OCI-LY3 (cell line): ENCODE measurements at regions not wholly inside any gene's neighbourhood (a gene's known extent, or its start where the extent isn't known, plus 50 kb on each side); places are given as distances from the start of the nearest gene placed in this dataset.

Source experiments
- H2AFZ ChIP-seq: fragments of 200-600, 300-600 bp; shearing (Covaris generic); 2 replicates; pipeline ENCODE4 v1.6.0; 2014; ENCODE audit warnings: antibody characterized with exemption, low read depth, low read length
- H3K27ac ChIP-seq: fragments of 200-600, 300-600 bp; sonication (generic); 2 replicates; pipeline ENCODE4 v1.5.1; 2014; ENCODE audit warnings: mild to moderate bottlenecking, low read length, moderate library complexity, mixed read lengths
- H3K27me3 ChIP-seq: fragments of 200-600, 300-600 bp; sonication (generic); 2 replicates; pipeline ENCODE4 v1.6.1; 2014; ENCODE audit warnings: low read depth, low read length, mixed read lengths
- H3K36me3 ChIP-seq: fragments of 200-600, 300-600 bp; sonication (generic); replicated peaks from 2 replicates; pipeline ENCODE3; 2014; ENCODE audit warnings: low read depth, low read length, mixed read lengths
- H3K4me1 ChIP-seq: fragments of 300-600, 200-600 bp; sonication (generic); 2 replicates; pipeline ENCODE4 v1.6.1; 2014; ENCODE audit warnings: low read length, mixed read lengths
- H3K4me2 ChIP-seq: fragments of 200-600, 300-600 bp; sonication (generic); 2 replicates; pipeline ENCODE4 v1.6.1; 2014; ENCODE audit warnings: low read length, mixed read lengths
- H3K4me3 ChIP-seq: fragments of 300-600, 200-600 bp; sonication (generic); 2 replicates; pipeline ENCODE4 v1.5.1; 2014; ENCODE audit warnings: antibody characterized with exemption, mild to moderate bottlenecking, low read length, moderate library complexity
- H3K79me2 ChIP-seq: fragments of 300-600, 200-600 bp; shearing (Covaris generic); 2 replicates; pipeline ENCODE4 v1.6.1; 2014; ENCODE audit warnings: mild to moderate bottlenecking, low read length, mixed read lengths
- H3K9ac ChIP-seq: fragments of 300-600, 200-600 bp; shearing (Covaris generic); 2 replicates; pipeline ENCODE4 v1.6.0; 2014; ENCODE audit warnings: mild to moderate bottlenecking, low read length, moderate library complexity
- H3K9me3 ChIP-seq: fragments of 200-600, 300-600 bp; shearing (Covaris generic); 2 replicates; pipeline ENCODE4 v1.6.1; 2014; ENCODE audit warnings: low read length, mixed read lengths; ENCODE audit not compliant: insufficient read depth
- H4K20me1 ChIP-seq: fragments of 200-600, 300-600 bp; sonication (generic); 2 replicates; pipeline ENCODE4 v1.6.1; 2016; ENCODE audit warnings: low read length, mixed read lengths; ENCODE audit not compliant: insufficient read depth
- CTCF ChIP-seq: fragments of 200-600, 300-600 bp; sonication (generic); IDR thresholded peaks from 2 replicates; pipeline ENCODE4 v1.5.1; 2014; ENCODE audit warnings: antibody characterized with exemption, low read length, low read depth
- EZH2phosphoT487 ChIP-seq: fragments of 200-600 bp; shearing (Covaris generic); IDR thresholded peaks from 2 replicates; pipeline ENCODE4 v1.6.1; 2018; ENCODE audit warnings: antibody characterized with exemption, mixed run types, low read depth

- Histone ChIP-seq H3K4me3 (no peak overlapping the region), H3K4me1 (no peaks in the 10 kb centered on the region), H3K27ac (no peak overlapping the region)
Observed at GRCh38 chr3:99248130-99248529, 346.6 kb upstream of the DCBLD2 start.

GRCh38 chr3:99246010-99246654 is 344.6 kb upstream of the DCBLD2 start:
- H3K27me3 ChIP-seq = no peaks in the 10 kb centered on the region
- H3K9me3 ChIP-seq = no peaks in the 10 kb centered on the region
- H3K27ac ChIP-seq = no peak overlapping the region
- H3K4me3 ChIP-seq = no peak overlapping the region
- H3K79me2 ChIP-seq = no peaks in the 10 kb centered on the region
- no peaks in the 10 kb centered on the region for H3K4me1 ChIP-seq
- no peaks in the 10 kb centered on the region for H4K20me1 ChIP-seq
- TF ChIP-seq CTCF = no peak
- TF ChIP-seq EZH2phosphoT487 = no peak
- H3K36me3 ChIP-seq = no peaks in the 10 kb centered on the region
- no peak overlapping the region for H2AFZ ChIP-seq
- H3K9ac ChIP-seq = no peak overlapping the region
- no peak overlapping the region for H3K4me2 ChIP-seq

More at GRCh38 chr3:99248130-99248529, 346.6 kb upstream of the DCBLD2 start:
- H3K9me3 ChIP-seq = no peaks in the 10 kb centered on the region
- H3K36me3 ChIP-seq = no peaks in the 10 kb centered on the region
- H2AFZ ChIP-seq = no peak overlapping the region
- TF ChIP-seq EZH2phosphoT487 (no peak), CTCF (no peak)
- no peaks in the 10 kb centered on the region for H4K20me1 ChIP-seq
- no peaks in the 10 kb centered on the region for H3K79me2 ChIP-seq
- H3K4me2 ChIP-seq = no peak overlapping the region
- no peak overlapping the region for H3K9ac ChIP-seq
- H3K27me3 ChIP-seq = no peaks in the 10 kb centered on the region

- H3K4me3 ChIP-seq = no peak overlapping the region
- H3K4me2 ChIP-seq = no peak overlapping the region
- H3K9ac ChIP-seq = no peak overlapping the region
- no peak overlapping the region for H2AFZ ChIP-seq
- H3K27ac ChIP-seq = no peak overlapping the region
- TF ChIP-seq CTCF = no peak
- TF ChIP-seq EZH2phosphoT487 = no peak
- H3K27me3 ChIP-seq = no peaks in the 10 kb centered on the region
- H3K36me3 ChIP-seq = no peaks in the 10 kb centered on the region
- no peaks in the 10 kb centered on the region for H3K4me1 ChIP-seq
- no peaks in the 10 kb centered on the region for H3K79me2 ChIP-seq
- H3K9me3 ChIP-seq = no peaks in the 10 kb centered on the region
- no peaks in the 10 kb centered on the region for H4K20me1 ChIP-seq
Observed at GRCh38 chr3:99242271-99242670, 340.8 kb upstream of the DCBLD2 start.

GRCh38 chr3:99240700-99241099 is 339.2 kb upstream of the DCBLD2 start:
- H3K79me2 ChIP-seq = no peaks in the 10 kb centered on the region
- no peak overlapping the region for H2AFZ ChIP-seq
- H3K36me3 ChIP-seq = no peaks in the 10 kb centered on the region
- H3K27me3 ChIP-seq = no peaks in the 10 kb centered on the region
- no peak overlapping the region for H3K4me2 ChIP-seq
- TF ChIP-seq CTCF (no peak), EZH2phosphoT487 (no peak)
- H3K4me3 ChIP-seq = no peak overlapping the region
- H3K4me1 ChIP-seq = no peaks in the 10 kb centered on the region
- no peak overlapping the region for H3K27ac ChIP-seq
- H3K9me3 ChIP-seq = no peaks in the 10 kb centered on the region
- no peaks in the 10 kb centered on the region for H4K20me1 ChIP-seq
- H3K9ac ChIP-seq = no peak overlapping the region
